ENCODE measurements at regions not wholly inside any gene's neighbourhood (a gene's known extent, or its start where the extent isn't known, plus 50 kb on each side); places are given as distances from the start of the nearest gene placed in this dataset.

- DNase-seq (ENCODE audit: low read depth): no peak
- H3K36me3 ChIP-seq (ENCODE audit: control insufficient read depth, insufficient read depth, low read length): no peaks in the 10 kb centered on the region
- TF ChIP-seq, protein P1, sequence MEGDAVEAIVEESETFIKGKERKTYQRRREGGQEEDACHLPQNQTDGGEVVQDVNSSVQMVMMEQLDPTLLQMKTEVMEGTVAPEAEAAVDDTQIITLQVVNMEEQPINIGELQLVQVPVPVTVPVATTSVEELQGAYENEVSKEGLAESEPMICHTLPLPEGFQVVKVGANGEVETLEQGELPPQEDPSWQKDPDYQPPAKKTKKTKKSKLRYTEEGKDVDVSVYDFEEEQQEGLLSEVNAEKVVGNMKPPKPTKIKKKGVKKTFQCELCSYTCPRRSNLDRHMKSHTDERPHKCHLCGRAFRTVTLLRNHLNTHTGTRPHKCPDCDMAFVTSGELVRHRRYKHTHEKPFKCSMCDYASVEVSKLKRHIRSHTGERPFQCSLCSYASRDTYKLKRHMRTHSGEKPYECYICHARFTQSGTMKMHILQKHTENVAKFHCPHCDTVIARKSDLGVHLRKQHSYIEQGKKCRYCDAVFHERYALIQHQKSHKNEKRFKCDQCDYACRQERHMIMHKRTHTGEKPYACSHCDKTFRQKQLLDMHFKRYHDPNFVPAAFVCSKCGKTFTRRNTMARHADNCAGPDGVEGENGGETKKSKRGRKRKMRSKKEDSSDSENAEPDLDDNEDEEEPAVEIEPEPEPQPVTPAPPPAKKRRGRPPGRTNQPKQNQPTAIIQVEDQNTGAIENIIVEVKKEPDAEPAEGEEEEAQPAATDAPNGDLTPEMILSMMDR (IDR thresholded peaks at IDR 0.05; ENCODE audit: insufficient read depth, low read depth, low read length): no peak
- no peak overlapping the region for H3K4me3 ChIP-seq (ENCODE audit: low read depth, low read length)
- POLR2A ChIA-PET: no interaction called here
- CTCF ChIA-PET: no interaction called here
- no peaks in the 10 kb centered on the region for H3K27me3 ChIP-seq (ENCODE audit: control insufficient read depth, insufficient read depth, low read length)
Observed at GRCh38 chr15:93608643-93609148, 519.7 kb upstream of the RGMA start.

DNA sequence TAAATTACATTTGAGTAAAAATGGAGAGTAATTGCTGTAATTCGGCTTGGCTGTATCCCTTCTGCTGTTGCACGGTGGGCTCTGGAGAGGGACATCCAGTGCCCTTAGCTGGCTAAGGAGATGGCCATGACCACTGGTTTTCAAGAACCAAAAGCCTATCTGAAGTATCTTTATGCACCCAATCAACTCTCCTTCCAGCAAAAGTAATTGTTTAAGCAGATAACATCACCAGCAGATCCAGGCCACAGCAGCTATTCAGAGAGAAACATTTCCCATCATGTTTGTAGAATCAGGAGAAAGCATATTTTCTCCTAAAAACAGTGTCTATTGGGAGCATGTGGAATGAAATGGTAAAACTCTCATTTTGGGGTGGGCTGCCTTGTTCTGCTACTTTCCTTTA, 514.5 kb upstream of the RGMA start:
- Histone ChIP-seq H3K36me3 (ENCODE audit: control insufficient read depth, insufficient read depth, low read length) (no peaks in the 10 kb centered on the region), H3K4me3 (ENCODE audit: low read depth, low read length) (no peak overlapping the region), H3K27me3 (ENCODE audit: control insufficient read depth, insufficient read depth, low read length) (no peaks in the 10 kb centered on the region)
- ChIA-PET CTCF (no interaction called here), POLR2A (no interaction called here)
- no peak for DNase-seq (ENCODE audit: low read depth)
- TF ChIP-seq, protein P1 (IDR thresholded peaks at IDR 0.05; ENCODE audit: insufficient read depth, low read depth, low read length): no peak

DNA sequence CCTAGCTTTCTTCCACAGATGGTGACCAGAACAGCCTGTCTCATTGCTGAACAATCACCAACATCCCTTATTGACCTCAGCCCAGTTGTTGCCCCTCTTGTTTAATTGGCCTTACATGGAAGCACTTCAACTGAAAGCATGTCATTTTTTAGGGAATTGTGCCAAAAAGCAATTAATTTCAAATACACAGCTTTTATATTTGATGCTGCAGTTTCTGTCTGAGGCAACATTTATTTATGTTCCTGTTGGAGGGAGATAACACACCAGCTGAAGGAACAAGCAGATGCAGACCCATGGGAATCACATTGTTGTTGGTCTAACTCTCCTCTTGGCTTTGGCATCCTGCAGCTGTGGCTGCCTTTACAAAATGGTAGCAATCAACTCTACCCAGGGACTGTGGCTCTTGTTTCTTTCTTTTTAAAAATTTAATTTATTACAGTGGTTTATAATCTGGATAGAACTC, 498.1 kb upstream of the RGMA start:
- TF ChIP-seq, protein P1 (IDR thresholded peaks at IDR 0.05; ENCODE audit: insufficient read depth, low read depth, low read length): no peak

DNA sequence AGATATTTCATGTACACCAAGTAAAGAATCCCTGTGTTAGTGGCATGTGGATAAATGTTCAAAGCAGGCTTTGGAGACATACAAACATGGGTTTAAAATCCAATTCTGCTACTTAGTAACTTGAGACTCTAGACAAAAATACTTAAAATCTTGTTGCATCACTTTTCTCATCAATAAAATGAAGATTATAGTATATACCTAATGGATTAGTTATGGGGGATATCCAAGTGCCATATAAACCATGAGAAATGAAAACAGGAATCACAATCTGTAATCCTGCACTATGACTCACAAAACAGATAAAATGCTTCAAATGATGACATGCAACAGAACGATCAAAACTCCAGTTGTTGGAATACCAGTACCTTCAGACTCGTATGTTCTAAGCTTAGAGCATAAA, 496.0 kb upstream of the RGMA start:
- POLR2A ChIA-PET: no interaction called here
- no peak for DNase-seq (ENCODE audit: low read depth)
- CTCF ChIA-PET: no interaction called here
- TF ChIP-seq, protein P1 (IDR thresholded peaks at IDR 0.05; ENCODE audit: insufficient read depth, low read depth, low read length): no peak
- H3K4me3 ChIP-seq (ENCODE audit: low read depth, low read length): no peak overlapping the region
- no peaks in the 10 kb centered on the region for H3K36me3 ChIP-seq (ENCODE audit: control insufficient read depth, insufficient read depth, low read length)
- H3K27me3 ChIP-seq (ENCODE audit: control insufficient read depth, insufficient read depth, low read length): no peaks in the 10 kb centered on the region

More for the DNA sequence above, 498.1 kb upstream of the RGMA start:
- no peak overlapping the region for H3K4me3 ChIP-seq (ENCODE audit: low read depth, low read length)
- H3K36me3 ChIP-seq (ENCODE audit: control insufficient read depth, insufficient read depth, low read length): no peaks in the 10 kb centered on the region
- no peaks in the 10 kb centered on the region for H3K27me3 ChIP-seq (ENCODE audit: control insufficient read depth, insufficient read depth, low read length)
- CTCF ChIA-PET: no interaction called here
- POLR2A ChIA-PET: no interaction called here
- DNase-seq (ENCODE audit: low read depth): no peak

- ChIA-PET CTCF (interaction anchor here (0.7 kb wide), 1 partner anchor 13 kb away, joined by 3 read pairs; no protein-coding TSS in a partner anchor), POLR2A (no interaction called here)
- H3K4me3 ChIP-seq (ENCODE audit: low read depth, low read length): no peak overlapping the region
- DNase-seq (ENCODE audit: low read depth): no peak
- no peaks in the 10 kb centered on the region for H3K36me3 ChIP-seq (ENCODE audit: control insufficient read depth, insufficient read depth, low read length)
- TF ChIP-seq, protein P1 (IDR thresholded peaks at IDR 0.05; ENCODE audit: insufficient read depth, low read depth, low read length): no peak
- H3K27me3 ChIP-seq (ENCODE audit: control insufficient read depth, insufficient read depth, low read length): no peaks in the 10 kb centered on the region
Observed at GRCh38 chr15:93583968-93584367, 495.0 kb upstream of the RGMA start.

Data from BJ (cell line).